Tibial nerve (tissue), 4 donors: ENCODE measurements at regions not wholly inside any gene's neighbourhood (a gene's known extent, or its start where the extent isn't known, plus 50 kb on each side); places are given as distances from the start of the nearest gene placed in this dataset.

Experiments used
- DNase-seq, 2 donors: peaks; one replicate each; pipeline ENCODE4 v3.0.0-alpha.2; 2019; ENCODE audit warnings: low spot score in 2 of 2
- H3K27ac ChIP-seq, 4 donors: fragments of 200-600 bp; sonication (generic) in 3 of 4; one replicate each; pipeline ENCODE4 v1.5.1; 2017 to 2019; ENCODE audit warnings: mild to moderate bottlenecking in 1 of 4
- H3K27me3 ChIP-seq, 2 donors: fragments of 200-600 bp; sonication (generic) in 1 of 2; one replicate each; pipeline versions ENCODE4 v1.5.1 to v1.6.0; 2017 to 2019
- H3K36me3 ChIP-seq, 3 donors: fragments of 200-600 bp; sonication (generic); one replicate each; pipeline ENCODE4 v1.5.1; 2018 to 2019
- H3K4me1 ChIP-seq, 4 donors: fragments of 200-600 bp; sonication (generic) in 3 of 4; one replicate each; pipeline ENCODE4 v1.5.1; 2017 to 2019
- H3K4me3 ChIP-seq, 4 donors: fragments of 200-600 bp; sonication (generic) in 3 of 4; one replicate each; pipeline ENCODE4 v1.5.1; 2017 to 2019; ENCODE audit warnings: mild to moderate bottlenecking in 1 of 4, moderate library complexity in 1 of 4
- H3K9me3 ChIP-seq, 4 donors: fragments of 200-600 bp; sonication (generic) in 3 of 4; one replicate each; pipeline ENCODE4 v1.5.1; 2017 to 2019
- CTCF ChIP-seq, 5 experiments: fragments of 200-600 bp in 3 of 5; fragments of 450-650 bp in 2 of 5; sonication (generic) in 3 of 5; IDR thresholded peaks; one replicate each; pipeline ENCODE4 v1.5.1; 2016 to 2019; ENCODE audit warnings: antibody characterized with exemption in 5 of 5, mild to moderate bottlenecking in 3 of 5, moderate library complexity in 2 of 5
- EP300 ChIP-seq, 2 donors: sonication (generic); formaldehyde crosslinking; IDR thresholded peaks; one replicate each; pipeline ENCODE4 v1.6.1; 2017; ENCODE audit warnings: antibody characterized with exemption in 2 of 2, mild to moderate bottlenecking in 1 of 2
- POLR2A ChIP-seq, 2 donors: fragments of 450-650 bp; IDR thresholded peaks; one replicate each; pipeline ENCODE4 v1.6.1; 2017; ENCODE audit warnings: antibody characterized with exemption in 2 of 2, mild to moderate bottlenecking in 2 of 2, moderate library complexity in 2 of 2
- WGBS, 2 donors: methylation state at CpG; one replicate each; pipeline ENCODE4 v1.1.5; 2018; 5-methylcytosine and 5-hydroxymethylcytosine counted together

GRCh38 chr7:101691822-101692384, 62.8 kb upstream of the MYL10 start:
- Histone ChIP-seq H3K9me3 (no peaks in the 10 kb centered on the region), H3K36me3 (no peaks in the 10 kb centered on the region), H3K4me3 (no peak overlapping the region), H3K27me3 (no peaks in the 10 kb centered on the region), H3K27ac (no peak overlapping the region), H3K4me1 (peaks cover 0 to 14% (median 9%) of the 10 kb centered on the region in 4 donors)
- no peak for TF ChIP-seq POLR2A (IDR thresholded peaks at IDR 0.05)
- TF ChIP-seq CTCF (IDR thresholded peaks at IDR 0.05): no peak
- no peak for TF ChIP-seq EP300 (IDR thresholded peaks at IDR 0.05)
- 46 to 51% methylated on average over 12 of the region's 12 CpGs for WGBS, 2 donors
- no peak for DNase-seq

GRCh38 chr7:101693498-101694091, 64.5 kb upstream of the MYL10 start:
- DNase-seq: no peak
- TF ChIP-seq CTCF (IDR thresholded peaks at IDR 0.05) (no peak), EP300 (IDR thresholded peaks at IDR 0.05) (no peak), POLR2A (IDR thresholded peaks at IDR 0.05) (no peak)
- H3K27me3 ChIP-seq: peaks cover 0 to 6% of the 10 kb centered on the region in 2 donors
- no peaks in the 10 kb centered on the region for H3K36me3 ChIP-seq
- peaks cover 0 to 5% (median 2%) of the 10 kb centered on the region in 4 donors for H3K4me1 ChIP-seq
- H3K27ac ChIP-seq: no peak overlapping the region
- H3K4me3 ChIP-seq: no peak overlapping the region
- 74 to 79% methylated on average over 14 of the region's 14 CpGs for WGBS, 2 donors
- H3K9me3 ChIP-seq: no peaks in the 10 kb centered on the region

GRCh38 chr7:101698964-101699363, 69.9 kb upstream of the MYL10 start:
- TF ChIP-seq EP300 (IDR thresholded peaks at IDR 0.05) (no peak), POLR2A (IDR thresholded peaks at IDR 0.05) (no peak), CTCF (IDR thresholded peaks at IDR 0.05) (no peak)
- H3K27me3 ChIP-seq: peaks cover 0 to 47% of the 10 kb centered on the region in 2 donors
- H3K4me3 ChIP-seq: no peak overlapping the region
- H3K36me3 ChIP-seq: no peaks in the 10 kb centered on the region
- H3K4me1 ChIP-seq: no peaks in the 10 kb centered on the region
- H3K27ac ChIP-seq: no peak overlapping the region
- 74 to 83% methylated on average over 8 to 9 of the region's 11 CpGs for WGBS, 2 donors
- H3K9me3 ChIP-seq: no peaks in the 10 kb centered on the region
- no peak for DNase-seq

- no peaks in the 10 kb centered on the region for H3K4me1 ChIP-seq
- TF ChIP-seq EP300 (IDR thresholded peaks at IDR 0.05): no peak
- no peak for TF ChIP-seq CTCF (IDR thresholded peaks at IDR 0.05)
- no peak for TF ChIP-seq POLR2A (IDR thresholded peaks at IDR 0.05)
- H3K9me3 ChIP-seq: no peaks in the 10 kb centered on the region
- no peak overlapping the region for H3K4me3 ChIP-seq
- H3K36me3 ChIP-seq: no peaks in the 10 kb centered on the region
- WGBS, 2 donors: 80 to 83% methylated on average over 3 of the region's 3 CpGs
- DNase-seq: no peak
- H3K27ac ChIP-seq: no peak overlapping the region
- peaks cover 0 to 47% of the 10 kb centered on the region in 2 donors for H3K27me3 ChIP-seq
Observed at GRCh38 chr7:101699399-101699798, 70.3 kb upstream of the MYL10 start.

- no peak overlapping the region for H3K4me3 ChIP-seq
- no peak overlapping the region for H3K27ac ChIP-seq
- WGBS, 2 donors: 39 to 45% methylated on average over 28 of the region's 28 CpGs
- H3K27me3 ChIP-seq: peaks cover 0 to 49% of the 10 kb centered on the region in 2 donors
- TF ChIP-seq POLR2A (IDR thresholded peaks at IDR 0.05): no peak
- no peak for TF ChIP-seq CTCF (IDR thresholded peaks at IDR 0.05)
- no peak for TF ChIP-seq EP300 (IDR thresholded peaks at IDR 0.05)
- H3K9me3 ChIP-seq: no peaks in the 10 kb centered on the region
- H3K4me1 ChIP-seq: no peaks in the 10 kb centered on the region
- H3K36me3 ChIP-seq: no peaks in the 10 kb centered on the region
- DNase-seq: no peak
Observed at GRCh38 chr7:101699881-101700823, 71.1 kb upstream of the MYL10 start.
